HG03354 (cell line): ENCODE measurements at regions not wholly inside any gene's neighbourhood (a gene's known extent, or its start where the extent isn't known, plus 50 kb on each side); places are given as distances from the start of the nearest gene placed in this dataset.

Experiments used
- ATAC-seq: cut with Tn5 transposase; IDR thresholded peaks from one replicate; pipeline ENCODE4 v1.9.1; 2021; ENCODE audit warnings: mild to moderate bottlenecking; ENCODE audit not compliant: unreplicated experiment, poor library complexity, severe bottlenecking

DNA sequence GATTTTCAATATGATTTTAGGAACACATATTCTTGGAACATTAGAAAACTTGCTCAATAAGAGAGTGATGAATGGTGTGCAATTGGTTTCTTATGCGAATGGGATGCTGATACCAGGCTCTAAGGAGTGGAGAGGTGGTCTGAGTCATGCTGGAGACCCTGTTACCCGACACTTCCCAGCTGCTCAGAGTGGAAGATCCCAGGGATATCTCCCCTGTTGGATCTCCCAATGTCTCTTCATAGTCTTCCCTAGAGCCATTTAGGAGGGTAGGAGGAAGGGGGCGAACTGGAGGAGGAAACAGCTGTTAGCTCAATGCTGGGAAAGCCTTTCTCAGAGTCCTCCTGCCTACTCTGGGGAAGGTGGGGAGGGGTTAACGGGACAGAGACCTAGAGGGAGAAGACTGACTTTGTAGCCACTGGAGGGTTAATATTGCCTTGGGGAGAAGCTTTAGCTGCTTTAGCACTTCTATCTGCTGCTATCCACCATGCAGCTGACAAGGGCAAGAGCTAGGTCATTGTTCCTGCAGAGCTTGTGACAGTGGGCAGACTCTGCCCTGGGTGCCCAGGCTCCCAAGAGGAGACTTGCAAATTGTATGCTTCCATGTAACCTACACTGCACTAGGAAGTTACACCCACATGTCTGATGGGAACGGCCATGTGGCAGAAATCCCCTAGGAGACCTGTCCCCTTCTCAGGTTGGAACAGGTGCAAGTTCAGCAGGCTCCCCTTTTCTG is 301.0 kb downstream of the GADD45G start:
- ATAC-seq, result no peak

DNA sequence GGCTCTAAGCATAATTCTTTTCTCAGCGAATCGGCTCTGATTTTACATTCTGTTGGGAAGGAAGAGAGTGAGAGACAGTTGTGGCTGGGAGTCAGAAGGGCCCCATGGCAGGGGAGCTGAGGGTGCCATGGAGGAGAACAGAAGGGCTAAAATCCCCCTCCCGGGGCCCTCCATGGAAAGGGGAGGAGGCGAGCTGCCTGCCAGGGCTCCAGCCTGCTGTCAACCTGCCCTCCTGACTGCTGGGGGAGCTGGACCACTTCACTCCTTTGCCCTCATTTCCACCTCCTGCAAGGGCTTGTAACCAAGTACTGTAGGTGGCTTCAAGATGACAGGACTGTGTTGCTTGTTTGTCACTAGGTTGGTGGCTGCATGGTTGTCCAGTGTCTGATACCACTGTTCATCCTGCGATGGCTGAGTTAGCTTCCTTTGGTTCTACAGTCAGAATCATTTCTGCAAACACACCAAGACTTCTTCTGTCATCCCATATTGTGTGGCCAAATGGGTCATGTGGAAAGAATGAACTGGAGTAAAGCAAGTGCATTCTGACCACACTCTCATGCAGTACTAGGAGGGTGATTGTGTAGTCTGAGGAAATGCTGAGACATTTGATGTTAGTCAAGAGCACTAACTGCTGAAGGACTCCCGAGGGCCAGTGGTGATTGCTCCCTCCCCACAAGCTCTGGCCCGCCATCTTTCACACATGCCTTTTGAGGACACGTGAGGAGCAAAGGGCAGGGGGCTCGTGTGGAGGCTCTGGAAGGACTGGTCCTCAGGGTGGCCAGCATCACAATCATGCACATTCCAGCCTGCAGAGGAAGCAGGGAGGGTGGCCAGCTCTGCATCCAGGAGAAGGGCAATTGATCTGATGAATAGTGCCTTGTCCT is 307.2 kb downstream of the GADD45G start:
- ATAC-seq, result no peak

DNA sequence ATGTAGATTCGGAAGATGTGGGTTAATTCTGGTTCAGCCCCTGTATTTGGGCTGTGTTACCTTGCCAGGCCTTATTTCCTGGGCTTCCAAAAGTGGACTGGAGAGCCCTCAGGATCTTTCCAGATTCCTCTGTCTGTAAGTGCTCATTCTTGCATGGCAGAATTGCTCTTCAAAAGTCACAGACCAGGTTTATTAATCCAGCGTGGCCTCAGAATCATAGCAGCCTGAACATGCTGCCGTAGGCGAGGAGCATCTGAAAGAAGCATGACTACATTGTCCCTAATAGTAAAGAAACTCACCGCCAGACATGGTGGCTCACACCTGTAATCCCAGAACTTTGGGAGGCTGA is 307.8 kb downstream of the GADD45G start:
- no peak for ATAC-seq

DNA sequence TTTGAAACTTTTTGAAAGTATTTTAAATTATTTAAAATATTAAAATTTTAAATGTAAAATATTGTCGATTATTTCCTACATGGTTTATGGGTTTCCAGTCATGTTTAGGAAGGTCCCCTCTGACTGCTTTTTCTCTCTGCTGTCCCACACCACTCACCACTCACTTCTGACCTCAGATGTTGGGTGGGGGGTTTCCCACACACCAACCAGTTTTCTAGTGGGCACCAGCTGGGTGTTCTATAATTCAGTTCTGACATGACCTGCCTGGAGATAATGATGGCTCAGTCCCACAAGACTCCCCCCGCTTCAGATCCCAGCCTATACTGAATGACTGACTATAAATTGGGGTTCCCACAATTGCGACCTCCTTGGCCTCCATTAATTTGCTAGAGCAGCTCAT is 310.4 kb downstream of the GADD45G start:
- ATAC-seq, result no peak

DNA sequence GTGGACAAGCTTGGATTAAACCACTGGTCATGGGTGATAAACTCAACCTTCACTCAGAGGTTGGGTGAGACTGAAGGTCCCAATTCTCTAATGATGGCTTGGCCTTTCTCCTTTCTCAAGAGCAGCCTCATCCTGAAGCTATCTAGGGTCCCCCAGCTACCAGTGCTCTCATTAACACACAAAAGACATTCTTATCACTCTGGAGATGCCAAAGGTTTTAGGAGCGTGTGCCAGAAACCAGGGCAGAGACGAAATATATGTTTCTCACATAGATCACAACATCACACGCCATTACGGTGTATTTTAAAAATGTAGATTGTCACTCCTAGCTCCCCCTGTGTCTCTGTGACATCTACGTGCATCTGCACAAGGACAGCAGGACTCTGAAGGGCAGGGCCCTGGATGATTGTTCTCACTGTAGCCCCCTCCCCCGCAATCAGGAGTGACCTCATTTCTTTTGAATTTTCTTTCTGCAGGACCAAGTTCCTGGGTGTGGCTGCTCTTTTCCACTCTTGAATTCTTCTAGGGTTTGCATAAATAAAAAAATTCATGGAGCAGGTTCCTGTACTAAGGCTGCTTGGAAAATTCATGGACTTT is 311.3 kb downstream of the GADD45G start:
- ATAC-seq, result no peak

DNA sequence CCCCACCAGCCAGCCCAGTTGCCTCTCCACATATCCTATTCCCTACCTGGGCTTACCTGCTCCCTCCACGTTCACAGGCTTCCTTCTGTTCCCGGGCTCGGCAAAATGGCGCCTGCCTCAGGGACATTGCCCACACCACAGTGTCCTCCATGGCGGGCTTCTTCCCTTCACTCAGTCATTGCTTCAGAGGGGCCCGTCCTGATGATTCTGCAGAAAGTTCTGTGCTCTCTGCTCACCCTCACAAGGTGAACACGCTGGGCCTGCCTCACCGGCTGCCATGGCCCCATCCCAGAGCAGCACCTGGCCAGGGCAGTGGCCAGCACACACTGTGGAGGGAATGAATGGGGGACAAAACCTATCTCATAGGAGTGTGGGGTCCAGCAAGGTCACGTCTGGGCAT is 313.0 kb downstream of the GADD45G start:
- no peak for ATAC-seq

DNA sequence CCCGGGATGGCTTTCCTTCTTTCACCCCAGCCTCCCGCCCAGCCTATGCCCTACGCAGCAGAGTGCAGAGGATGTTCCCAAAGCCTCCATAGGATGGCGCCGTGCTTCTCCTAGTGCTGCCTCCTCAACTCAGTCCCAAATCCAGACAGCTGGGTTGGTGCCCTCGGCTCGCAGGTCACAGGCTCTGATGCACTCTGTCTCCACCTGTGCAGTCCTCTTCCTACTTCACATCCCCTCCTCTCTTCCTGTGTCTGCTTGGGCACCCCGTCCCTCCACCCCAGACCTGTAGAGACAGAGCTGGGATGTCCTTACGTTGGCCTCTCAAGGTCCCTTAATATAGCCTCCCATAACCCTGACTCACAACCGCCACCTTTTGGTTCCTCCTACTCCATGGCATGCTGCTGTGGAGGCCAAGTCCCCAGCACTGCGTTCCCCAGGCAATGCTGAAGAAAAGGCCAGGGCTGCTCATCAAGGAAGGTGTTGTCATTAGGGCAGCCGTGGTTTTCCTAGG is 314.4 kb downstream of the GADD45G start:
- ATAC-seq, result no peak

DNA sequence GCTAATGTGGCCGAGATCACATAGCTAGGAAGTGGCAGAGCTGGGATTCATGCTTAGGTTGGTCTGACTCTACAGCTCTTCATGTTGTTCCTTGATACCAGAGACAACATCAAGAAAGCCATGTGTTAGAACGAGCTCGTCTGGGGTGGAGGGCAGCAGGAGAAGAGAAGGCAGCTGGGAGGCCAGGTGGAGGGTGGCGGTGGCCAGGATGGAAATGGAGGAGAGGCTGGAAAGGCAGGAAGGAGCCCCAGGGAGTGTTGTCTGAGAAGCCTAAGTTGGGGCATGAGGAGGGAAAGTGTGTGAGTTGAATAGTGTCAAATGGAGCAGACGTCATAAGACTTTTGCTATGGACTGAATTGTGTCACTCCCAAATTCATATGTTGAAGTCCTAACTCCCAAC is 315.3 kb downstream of the GADD45G start:
- no peak for ATAC-seq

DNA sequence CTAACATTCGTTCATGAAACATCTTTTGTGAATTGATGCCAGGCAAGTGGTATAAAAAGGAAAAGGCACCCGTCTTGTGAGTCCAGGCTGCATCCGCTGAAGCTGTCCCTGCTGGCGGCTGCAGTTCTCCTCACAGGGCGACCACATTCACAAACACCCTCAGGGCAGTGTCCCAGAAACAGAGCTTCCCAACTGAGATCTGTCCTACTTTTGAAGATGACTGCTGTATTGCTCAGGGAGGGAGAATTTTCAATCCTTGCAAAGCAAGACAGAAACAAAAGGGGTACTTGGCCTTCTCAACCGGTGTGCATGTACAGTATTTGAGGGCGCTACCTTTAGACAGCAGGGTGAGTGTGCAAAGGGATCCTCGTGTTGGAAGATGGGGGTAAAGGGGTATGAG is 316.1 kb downstream of the GADD45G start:
- ATAC-seq, result no peak

DNA sequence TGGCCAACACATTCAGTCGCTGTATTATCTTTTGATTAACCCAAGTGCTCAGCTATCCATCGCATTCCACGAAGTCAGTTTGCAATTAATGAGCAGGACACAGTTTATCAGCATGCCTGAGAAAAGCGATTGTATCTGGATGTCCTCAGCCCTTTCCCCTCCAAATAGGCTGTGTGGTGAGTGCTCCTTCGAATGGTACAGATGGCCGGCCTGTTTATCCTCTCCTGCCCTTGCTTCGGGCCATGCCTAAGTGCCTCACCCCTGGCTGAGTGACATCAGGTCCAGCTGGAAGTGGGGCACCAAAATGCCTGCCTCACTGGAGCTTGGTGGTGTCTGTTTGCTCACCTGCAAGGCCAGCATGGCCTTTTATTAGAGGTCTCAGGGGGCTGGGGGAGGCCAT is 317.3 kb downstream of the GADD45G start:
- ATAC-seq, result no peak

DNA sequence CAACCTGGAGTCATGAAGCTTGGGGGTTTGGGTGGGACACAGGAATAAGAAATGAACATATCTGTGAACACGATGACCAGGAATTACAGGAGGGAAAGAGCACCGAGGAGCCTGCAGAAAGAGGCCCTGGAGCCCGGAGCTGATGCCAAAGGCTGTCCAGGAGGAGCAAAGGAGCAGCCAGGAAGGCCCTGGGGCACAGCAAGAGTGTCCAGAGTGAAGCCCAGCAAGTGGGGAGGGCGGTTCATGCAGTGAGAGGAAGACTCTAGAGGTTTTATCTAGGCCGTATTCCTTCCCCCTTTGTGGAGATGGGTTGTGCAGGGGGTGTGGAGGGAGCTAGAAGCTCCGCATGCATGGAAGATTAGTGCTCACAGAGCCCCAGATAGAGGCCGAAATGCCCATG is 318.4 kb downstream of the GADD45G start:
- ATAC-seq, result no peak

DNA sequence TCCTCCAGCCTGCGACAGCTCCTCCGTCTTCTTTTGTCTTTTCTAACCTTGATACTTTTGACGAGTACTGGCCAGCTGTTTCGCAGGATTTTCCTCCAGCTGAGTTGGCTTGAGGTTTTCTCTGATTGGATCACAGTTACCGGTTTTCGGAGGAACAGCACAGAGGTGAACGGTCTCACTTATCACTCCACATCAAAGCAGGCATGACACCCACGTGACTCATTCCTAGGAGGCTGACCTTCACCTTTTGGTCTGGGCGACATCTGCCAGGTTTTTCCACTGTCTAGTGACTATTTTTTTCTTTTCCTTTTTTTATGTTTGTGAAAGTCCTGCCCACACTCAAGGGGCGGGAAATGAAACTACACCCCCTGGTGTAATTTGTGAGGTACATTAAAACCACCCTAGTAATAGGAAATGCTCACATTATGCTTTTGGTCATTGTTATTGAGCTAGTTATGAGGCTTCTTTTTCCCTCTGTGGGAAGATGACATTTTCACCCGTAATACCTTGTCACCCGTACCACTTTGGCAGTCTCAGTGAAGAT is 319.2 kb downstream of the GADD45G start:
- no peak for ATAC-seq

DNA sequence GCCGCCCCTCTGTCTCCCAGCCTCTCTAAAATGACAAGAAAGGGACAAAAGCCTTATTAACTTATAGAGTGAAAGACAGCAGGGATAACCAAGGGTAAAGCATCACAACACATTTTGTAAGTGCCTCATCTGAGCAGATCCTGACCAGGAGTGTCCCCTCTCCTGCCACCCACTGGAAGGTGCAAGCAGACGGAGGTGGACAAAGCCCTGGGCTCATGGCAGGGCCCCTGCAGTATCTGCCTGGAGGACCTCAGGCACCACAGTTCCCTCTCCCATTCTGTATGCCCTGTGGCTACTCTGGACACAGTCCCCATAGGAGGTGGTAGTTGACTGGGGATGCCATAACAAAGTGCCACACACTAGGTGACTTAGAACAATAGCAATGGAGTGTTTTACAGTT is 319.8 kb downstream of the GADD45G start:
- no peak for ATAC-seq

DNA sequence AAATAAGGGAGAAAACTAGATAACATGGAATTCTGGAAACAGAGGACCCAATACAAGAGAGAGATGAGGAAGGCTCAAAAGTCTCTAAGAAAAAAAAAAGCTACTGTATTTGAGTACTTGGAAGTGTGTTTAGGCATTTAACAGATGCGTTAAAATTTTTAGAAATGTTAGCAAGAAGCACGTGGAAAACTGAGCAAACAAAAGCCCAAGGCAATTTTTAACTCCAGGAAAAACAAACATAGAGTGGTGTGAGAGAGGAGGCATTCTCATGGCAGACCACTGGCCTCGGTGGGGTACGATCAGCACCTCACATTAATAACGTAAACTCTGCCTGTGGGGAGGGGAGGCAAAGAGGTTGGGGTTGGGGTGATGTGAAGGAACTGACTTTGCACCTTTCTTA is 321.4 kb downstream of the GADD45G start:
- no peak for ATAC-seq

DNA sequence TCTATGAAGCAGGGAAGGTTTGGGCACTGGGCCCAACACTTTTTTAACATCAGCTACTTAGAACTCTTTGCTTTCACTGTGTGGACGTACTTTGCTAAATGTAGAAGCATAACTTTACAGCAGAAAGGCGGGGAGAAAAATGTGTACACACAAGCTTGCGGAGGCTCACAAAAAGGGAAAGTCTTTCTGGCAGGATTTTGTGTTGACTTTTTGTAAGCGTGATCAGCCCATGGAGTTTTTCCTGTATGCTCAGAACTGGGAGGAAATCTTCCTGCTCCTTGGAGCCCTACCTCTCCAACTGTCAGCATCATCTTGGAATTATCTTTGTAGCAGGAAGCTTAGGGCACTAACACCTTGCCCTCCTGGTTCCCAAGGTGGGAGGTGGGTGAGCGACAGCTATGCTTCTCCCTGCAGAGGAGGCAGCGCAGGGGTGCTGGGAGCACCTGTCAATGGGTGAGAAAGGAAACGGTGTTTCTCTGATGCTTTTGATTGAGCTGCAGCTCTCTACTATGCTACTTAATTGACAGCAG is 321.9 kb downstream of the GADD45G start:
- ATAC-seq, result no peak

DNA sequence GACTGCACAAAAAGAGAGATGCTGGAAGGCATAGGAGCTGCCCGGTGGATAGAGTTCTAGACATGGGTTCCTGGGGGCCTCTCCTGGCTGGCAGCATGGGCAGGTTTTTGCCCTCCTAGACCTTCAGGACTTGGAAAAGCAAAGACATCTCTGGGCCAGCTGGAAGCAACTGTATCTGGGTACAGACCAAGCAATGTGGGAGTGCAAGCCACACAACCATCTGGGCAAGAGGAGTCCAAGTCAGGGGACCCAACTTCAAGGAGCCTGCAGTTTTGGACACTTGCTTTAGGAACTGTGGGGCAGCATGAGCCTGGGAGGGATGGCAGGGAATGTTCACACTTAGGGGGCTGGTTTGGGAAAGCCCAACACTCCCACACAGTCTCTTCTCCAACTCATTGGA is 323.3 kb downstream of the GADD45G start:
- ATAC-seq, result no peak

DNA sequence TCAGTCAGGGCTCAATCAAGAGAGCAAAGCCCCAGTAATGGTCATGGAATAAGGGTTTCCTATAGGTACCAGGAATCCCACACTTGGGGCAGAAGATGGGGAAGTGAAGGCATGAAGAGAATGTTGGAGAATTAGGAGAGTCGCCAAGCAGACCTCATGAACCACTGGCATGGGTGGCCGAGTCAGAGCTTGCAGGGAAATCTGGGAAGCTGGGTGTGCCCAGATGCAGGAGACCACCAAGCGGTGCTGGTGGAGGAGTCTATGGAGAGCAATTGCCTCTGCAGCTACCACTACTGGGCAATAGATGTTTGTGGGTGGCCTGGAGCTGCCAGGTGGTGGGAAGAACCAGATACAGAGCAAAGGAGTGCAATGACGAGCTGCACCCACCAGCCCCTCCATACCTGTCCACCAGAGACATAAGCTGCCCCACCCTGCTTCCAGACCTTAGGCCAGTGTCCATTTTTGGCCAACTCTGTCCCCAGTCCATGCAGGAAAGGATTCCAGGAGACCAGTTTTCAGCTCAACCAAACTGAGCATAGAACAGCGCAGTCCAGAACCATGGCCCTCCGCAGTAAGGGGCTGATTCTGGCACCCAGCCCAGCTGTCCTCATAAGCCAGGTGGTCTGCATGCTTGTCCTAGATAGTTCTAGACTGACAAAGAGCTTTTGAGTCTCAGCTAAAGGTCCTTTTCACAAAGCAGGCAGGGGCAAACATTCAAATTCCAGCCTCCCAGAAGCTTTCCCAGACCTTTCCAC is 323.9 kb downstream of the GADD45G start:
- no peak for ATAC-seq

DNA sequence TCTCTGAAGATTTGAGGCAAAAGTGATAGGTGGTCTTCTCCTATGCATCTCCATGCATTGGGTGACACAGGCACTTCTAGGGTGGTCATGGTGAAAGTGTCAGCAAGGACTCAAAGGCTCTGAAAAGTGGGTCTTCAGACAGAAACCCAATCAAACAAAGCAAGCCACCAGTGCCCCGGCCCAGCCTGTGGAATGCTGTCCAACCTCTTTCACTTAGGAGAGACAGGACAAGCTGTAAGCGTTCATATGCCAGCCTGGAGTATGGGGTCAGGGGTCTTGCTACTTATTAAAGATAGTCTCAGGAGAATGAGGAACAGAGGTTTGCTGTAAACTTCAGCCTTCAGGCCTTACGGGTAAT is 324.5 kb downstream of the GADD45G start:
- no peak for ATAC-seq

DNA sequence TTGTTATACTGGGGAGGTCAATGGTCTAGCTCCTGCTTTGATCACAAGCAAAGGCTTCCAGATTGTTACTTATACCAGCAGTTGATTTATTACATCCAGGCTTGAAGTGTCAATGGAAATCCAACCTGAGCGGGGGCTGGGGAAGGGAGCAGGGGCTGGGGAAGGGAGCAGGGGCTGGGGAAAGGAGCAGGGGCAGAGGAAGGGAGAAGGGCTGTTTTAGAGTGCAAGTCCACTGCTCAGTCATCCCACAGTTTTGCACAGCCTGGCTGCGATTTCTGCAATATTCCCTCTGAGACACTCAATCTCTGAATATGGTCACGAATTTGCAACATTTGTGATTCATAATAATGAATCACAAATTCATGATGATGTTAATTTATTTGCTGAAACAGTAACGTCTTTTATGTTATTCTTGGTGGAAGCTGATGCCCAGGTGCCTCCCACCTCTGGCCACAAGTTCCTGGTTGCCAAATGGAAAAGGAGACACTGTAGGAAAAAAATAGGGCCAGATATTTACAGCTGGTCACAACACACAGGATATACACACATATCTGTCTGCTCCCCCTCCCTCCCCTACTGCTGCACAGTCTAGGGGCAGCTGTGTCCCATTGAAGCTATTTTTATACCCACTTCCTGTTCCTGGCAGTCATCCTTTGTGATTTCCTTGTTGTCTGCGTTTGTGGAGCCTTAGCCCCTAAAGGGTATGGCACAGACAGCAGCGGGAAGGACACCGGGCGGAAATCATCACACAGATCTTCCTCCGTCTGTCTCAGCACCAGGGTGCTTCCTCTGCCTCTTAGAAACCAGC is 325.1 kb downstream of the GADD45G start:
- no peak for ATAC-seq
